GM23338 (cell line): ENCODE measurements at regions not wholly inside any gene's neighbourhood (a gene's known extent, or its start where the extent isn't known, plus 50 kb on each side); places are given as distances from the start of the nearest gene placed in this dataset.

Experiments
- ATAC-seq: fragments of 200-7000 bp; cut with Tn5 transposase; 3 replicates; pipeline ENCODE4 v1.9.1; 2020
- DNase-seq: peaks from one replicate; pipeline ENCODE4 v3.0.0-alpha.2; 2015; ENCODE audit warnings: low spot score
- H2AFZ ChIP-seq: fragments of 200-600 bp; sonication (generic); 2 replicates; pipeline ENCODE4 v1.8.0; 2016; ENCODE audit warnings: antibody characterized with exemption, mild to moderate bottlenecking, moderate library complexity
- H3F3A ChIP-seq: fragments of 200-600 bp; sonication (generic); replicated peaks from 2 replicates; pipeline ENCODE4 v1.8.0; 2017; ENCODE audit warnings: antibody characterized with exemption, mixed run types, low read depth
- H3K27ac ChIP-seq: fragments of 200-600 bp; sonication (generic); 2 replicates; pipeline ENCODE4 v1.6.1; 2016; ENCODE audit warnings: low read depth
- H3K27me3 ChIP-seq: fragments of 200-600 bp; sonication (generic); 2 replicates; pipeline ENCODE4 v1.8.0; 2016; ENCODE audit warnings: mild to moderate bottlenecking, mixed run types, moderate library complexity; ENCODE audit not compliant: insufficient read depth
- H3K36me3 ChIP-seq: fragments of 200-600 bp; sonication (generic); 2 replicates; pipeline ENCODE4 v1.8.0; 2016; ENCODE audit warnings: mild to moderate bottlenecking; ENCODE audit not compliant: insufficient read depth
- H3K4me1 ChIP-seq: fragments of 200-600 bp; sonication (generic); 2 replicates; pipeline ENCODE4 v1.8.0; 2016; ENCODE audit warnings: mild to moderate bottlenecking, moderate library complexity; ENCODE audit not compliant: insufficient read depth
- H3K4me2 ChIP-seq: fragments of 200-600 bp; sonication (generic); 2 replicates; pipeline ENCODE4 v1.7.1; 2017; ENCODE audit warnings: mixed run types
- H3K4me3 ChIP-seq: fragments of 200-600 bp; sonication (generic); 2 replicates; pipeline ENCODE4 v1.6.1; 2016; ENCODE audit warnings: mixed run types
- H3K79me2 ChIP-seq: fragments of 200-600 bp; sonication (generic); replicated peaks from 2 replicates; pipeline ENCODE4 v1.8.0; 2017; ENCODE audit warnings: mild to moderate bottlenecking; ENCODE audit not compliant: insufficient read depth
- H3K9me2 ChIP-seq: fragments of 200-600 bp; sonication (generic); 2 replicates; pipeline ENCODE4 v1.8.0; 2017; ENCODE audit not compliant: insufficient read depth
- H4K20me1 ChIP-seq: fragments of 200-600 bp; sonication (generic); replicated peaks from 2 replicates; pipeline ENCODE4 v1.8.0; 2017; ENCODE audit warnings: mild to moderate bottlenecking; ENCODE audit not compliant: insufficient read depth
- H3K27ac Mint-ChIP-seq: 2 replicates; pipeline ENCODE4 v1.8.0; 2020; ENCODE audit warnings: inconsistent platforms, mild to moderate bottlenecking, moderate library complexity, mixed read lengths
- H3K27me3 Mint-ChIP-seq: 3 replicates; pipeline ENCODE4 v1.8.0; 2022; ENCODE audit warnings: low read depth, mild to moderate bottlenecking, moderate library complexity, mixed read lengths, inconsistent platforms; ENCODE audit not compliant: insufficient read depth, poor library complexity
- H3K36me3 Mint-ChIP-seq: 3 replicates; pipeline ENCODE4 v1.8.0; 2021; ENCODE audit warnings: low read depth, mild to moderate bottlenecking, inconsistent platforms, moderate library complexity, mixed read lengths
- H3K4me1 Mint-ChIP-seq: 3 replicates; pipeline ENCODE4 v1.8.0; 2020; ENCODE audit warnings: mild to moderate bottlenecking, inconsistent platforms, mixed read lengths
- H3K4me3 Mint-ChIP-seq: 3 replicates; pipeline ENCODE4 v1.8.0; 2021; ENCODE audit warnings: moderate library complexity, mild to moderate bottlenecking, inconsistent platforms, mixed read lengths
- H3K9me3 Mint-ChIP-seq: 3 replicates; pipeline ENCODE4 v1.8.0; 2020; ENCODE audit warnings: moderate library complexity, mild to moderate bottlenecking, inconsistent platforms, mixed read lengths
- CREB1 ChIP-seq: fragments of 250-450 bp; sonication (Bioruptor Pico); IDR thresholded peaks from 2 replicates; pipeline ENCODE4 v1.5.0; 2020; ENCODE audit warnings: low read depth, mild to moderate bottlenecking, moderate library complexity
- EZH2phosphoT487 ChIP-seq: fragments of 200-600 bp; sonication (generic); IDR thresholded peaks from one replicate; pipeline ENCODE4 v1.8.1; 2018; ENCODE audit warnings: antibody characterized with exemption; ENCODE audit not compliant: unreplicated experiment
- JUNB ChIP-seq: IDR thresholded peaks from one replicate; pipeline ENCODE4 v1.6.1; 2016; ENCODE audit warnings: antibody characterized with exemption; ENCODE audit not compliant: unreplicated experiment
- NANOG ChIP-seq: IDR thresholded peaks from 2 replicates; pipeline ENCODE4 v1.6.1; 2016; ENCODE audit warnings: antibody characterized with exemption, borderline replicate concordance
- POLR2AphosphoS5 ChIP-seq: IDR thresholded peaks from 2 replicates; pipeline ENCODE4 v1.6.1; 2016; ENCODE audit warnings: antibody characterized with exemption, low read depth
- TF ChIP-seq, protein P1 (sequence below), 2 experiments: fragments of 200-600 bp in 1 of 2; sonication (generic) in 1 of 2; conservative IDR thresholded peaks; 2 replicates each; pipeline versions ENCODE4 v1.5.1 to v1.6.1; 2016 to 2017; ENCODE audit warnings: antibody characterized with exemption in 2 of 2, low read depth in 2 of 2, mild to moderate bottlenecking in 2 of 2, moderate library complexity in 1 of 2
- TF ChIP-seq, protein P2 (sequence below): IDR thresholded peaks from 2 replicates; pipeline ENCODE4 v1.6.1; 2016; ENCODE audit warnings: antibody characterized with exemption
- TF ChIP-seq, protein P3 (sequence below): fragments of 250-450 bp; sonication (Bioruptor Pico); IDR thresholded peaks from 2 replicates; pipeline ENCODE4 v1.5.0; 2020; ENCODE audit warnings: mild to moderate bottlenecking, moderate library complexity

DNA sequence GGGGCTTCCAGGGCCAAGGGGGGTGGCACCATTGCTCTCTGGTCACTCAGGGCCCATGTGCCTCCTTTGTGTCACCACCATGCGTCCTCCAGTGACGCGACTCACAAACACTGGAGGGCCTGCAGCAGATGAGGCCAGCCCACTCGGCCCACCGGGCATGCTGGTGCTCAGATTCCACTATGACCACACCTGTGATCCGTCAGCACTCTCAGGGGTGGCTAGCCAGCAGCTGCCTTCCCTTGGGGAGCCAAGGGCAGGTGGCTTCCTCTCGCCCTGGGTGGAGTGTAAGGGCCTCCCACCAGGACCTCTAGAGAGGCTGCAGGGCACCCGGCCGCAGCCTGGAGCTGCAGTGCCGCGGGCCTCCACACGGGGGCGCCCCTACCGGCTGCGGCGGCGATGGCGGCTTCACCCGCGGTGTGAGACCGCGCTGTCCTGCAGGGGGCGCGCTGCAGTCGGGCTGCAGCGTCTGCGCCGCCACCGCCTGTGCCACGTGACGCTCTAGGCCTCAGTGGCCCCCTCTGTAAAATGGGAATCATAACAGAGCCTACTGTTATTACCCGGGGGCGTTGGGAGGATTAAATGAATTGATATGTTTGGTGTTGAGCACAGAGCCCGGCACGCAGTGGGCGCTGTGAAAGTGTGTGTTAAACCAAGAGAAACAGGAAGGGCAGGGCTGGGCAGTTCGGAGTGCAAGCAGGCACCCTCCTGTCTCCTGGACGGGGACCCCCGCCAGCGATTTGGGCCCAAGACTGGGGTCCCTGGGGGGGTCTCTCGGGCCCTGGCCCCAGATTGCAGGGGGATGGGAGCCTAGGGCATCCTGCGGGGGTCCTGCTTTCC, 192.4 kb upstream of the GSE1 start:
- no peak overlapping the region for H3K27ac Mint-ChIP-seq
- Histone ChIP-seq H3K79me2 (no peaks in the 10 kb centered on the region), H3K4me3 (no peak overlapping the region), H4K20me1 (peaks cover 4% of the 10 kb centered on the region), H3K4me1 (peaks cover 15% of the 10 kb centered on the region; the same call in 1 of the 2 replicates), H2AFZ (no peak overlapping the region), H3K36me3 (no peaks in the 10 kb centered on the region), H3K9me2 (no peaks in the 10 kb centered on the region), H3K27me3 (no peaks in the 10 kb centered on the region), H3K27ac (no peak overlapping the region), H3F3A (no peaks in the 10 kb centered on the region), H3K4me2 (no peak overlapping the region)
- ATAC-seq, result peak; percentile 39
- no peaks in the 10 kb centered on the region; the same call in 2 of the 3 replicates for H3K9me3 Mint-ChIP-seq
- TF ChIP-seq, protein P1, sequence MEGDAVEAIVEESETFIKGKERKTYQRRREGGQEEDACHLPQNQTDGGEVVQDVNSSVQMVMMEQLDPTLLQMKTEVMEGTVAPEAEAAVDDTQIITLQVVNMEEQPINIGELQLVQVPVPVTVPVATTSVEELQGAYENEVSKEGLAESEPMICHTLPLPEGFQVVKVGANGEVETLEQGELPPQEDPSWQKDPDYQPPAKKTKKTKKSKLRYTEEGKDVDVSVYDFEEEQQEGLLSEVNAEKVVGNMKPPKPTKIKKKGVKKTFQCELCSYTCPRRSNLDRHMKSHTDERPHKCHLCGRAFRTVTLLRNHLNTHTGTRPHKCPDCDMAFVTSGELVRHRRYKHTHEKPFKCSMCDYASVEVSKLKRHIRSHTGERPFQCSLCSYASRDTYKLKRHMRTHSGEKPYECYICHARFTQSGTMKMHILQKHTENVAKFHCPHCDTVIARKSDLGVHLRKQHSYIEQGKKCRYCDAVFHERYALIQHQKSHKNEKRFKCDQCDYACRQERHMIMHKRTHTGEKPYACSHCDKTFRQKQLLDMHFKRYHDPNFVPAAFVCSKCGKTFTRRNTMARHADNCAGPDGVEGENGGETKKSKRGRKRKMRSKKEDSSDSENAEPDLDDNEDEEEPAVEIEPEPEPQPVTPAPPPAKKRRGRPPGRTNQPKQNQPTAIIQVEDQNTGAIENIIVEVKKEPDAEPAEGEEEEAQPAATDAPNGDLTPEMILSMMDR (conservative IDR thresholded peaks at IDR 0.05; ENCODE audit: low read depth in 2 of 2), result peak; percentile 88 to 100
- TF ChIP-seq JUNB (no peak), CREB1 (peak; percentile 80), EZH2phosphoT487 (no peak), POLR2AphosphoS5 (no peak), NANOG (no peak)
- TF ChIP-seq, protein P2, sequence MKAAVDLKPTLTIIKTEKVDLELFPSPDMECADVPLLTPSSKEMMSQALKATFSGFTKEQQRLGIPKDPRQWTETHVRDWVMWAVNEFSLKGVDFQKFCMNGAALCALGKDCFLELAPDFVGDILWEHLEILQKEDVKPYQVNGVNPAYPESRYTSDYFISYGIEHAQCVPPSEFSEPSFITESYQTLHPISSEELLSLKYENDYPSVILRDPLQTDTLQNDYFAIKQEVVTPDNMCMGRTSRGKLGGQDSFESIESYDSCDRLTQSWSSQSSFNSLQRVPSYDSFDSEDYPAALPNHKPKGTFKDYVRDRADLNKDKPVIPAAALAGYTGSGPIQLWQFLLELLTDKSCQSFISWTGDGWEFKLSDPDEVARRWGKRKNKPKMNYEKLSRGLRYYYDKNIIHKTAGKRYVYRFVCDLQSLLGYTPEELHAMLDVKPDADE, result no peak
- TF ChIP-seq, protein P3, sequence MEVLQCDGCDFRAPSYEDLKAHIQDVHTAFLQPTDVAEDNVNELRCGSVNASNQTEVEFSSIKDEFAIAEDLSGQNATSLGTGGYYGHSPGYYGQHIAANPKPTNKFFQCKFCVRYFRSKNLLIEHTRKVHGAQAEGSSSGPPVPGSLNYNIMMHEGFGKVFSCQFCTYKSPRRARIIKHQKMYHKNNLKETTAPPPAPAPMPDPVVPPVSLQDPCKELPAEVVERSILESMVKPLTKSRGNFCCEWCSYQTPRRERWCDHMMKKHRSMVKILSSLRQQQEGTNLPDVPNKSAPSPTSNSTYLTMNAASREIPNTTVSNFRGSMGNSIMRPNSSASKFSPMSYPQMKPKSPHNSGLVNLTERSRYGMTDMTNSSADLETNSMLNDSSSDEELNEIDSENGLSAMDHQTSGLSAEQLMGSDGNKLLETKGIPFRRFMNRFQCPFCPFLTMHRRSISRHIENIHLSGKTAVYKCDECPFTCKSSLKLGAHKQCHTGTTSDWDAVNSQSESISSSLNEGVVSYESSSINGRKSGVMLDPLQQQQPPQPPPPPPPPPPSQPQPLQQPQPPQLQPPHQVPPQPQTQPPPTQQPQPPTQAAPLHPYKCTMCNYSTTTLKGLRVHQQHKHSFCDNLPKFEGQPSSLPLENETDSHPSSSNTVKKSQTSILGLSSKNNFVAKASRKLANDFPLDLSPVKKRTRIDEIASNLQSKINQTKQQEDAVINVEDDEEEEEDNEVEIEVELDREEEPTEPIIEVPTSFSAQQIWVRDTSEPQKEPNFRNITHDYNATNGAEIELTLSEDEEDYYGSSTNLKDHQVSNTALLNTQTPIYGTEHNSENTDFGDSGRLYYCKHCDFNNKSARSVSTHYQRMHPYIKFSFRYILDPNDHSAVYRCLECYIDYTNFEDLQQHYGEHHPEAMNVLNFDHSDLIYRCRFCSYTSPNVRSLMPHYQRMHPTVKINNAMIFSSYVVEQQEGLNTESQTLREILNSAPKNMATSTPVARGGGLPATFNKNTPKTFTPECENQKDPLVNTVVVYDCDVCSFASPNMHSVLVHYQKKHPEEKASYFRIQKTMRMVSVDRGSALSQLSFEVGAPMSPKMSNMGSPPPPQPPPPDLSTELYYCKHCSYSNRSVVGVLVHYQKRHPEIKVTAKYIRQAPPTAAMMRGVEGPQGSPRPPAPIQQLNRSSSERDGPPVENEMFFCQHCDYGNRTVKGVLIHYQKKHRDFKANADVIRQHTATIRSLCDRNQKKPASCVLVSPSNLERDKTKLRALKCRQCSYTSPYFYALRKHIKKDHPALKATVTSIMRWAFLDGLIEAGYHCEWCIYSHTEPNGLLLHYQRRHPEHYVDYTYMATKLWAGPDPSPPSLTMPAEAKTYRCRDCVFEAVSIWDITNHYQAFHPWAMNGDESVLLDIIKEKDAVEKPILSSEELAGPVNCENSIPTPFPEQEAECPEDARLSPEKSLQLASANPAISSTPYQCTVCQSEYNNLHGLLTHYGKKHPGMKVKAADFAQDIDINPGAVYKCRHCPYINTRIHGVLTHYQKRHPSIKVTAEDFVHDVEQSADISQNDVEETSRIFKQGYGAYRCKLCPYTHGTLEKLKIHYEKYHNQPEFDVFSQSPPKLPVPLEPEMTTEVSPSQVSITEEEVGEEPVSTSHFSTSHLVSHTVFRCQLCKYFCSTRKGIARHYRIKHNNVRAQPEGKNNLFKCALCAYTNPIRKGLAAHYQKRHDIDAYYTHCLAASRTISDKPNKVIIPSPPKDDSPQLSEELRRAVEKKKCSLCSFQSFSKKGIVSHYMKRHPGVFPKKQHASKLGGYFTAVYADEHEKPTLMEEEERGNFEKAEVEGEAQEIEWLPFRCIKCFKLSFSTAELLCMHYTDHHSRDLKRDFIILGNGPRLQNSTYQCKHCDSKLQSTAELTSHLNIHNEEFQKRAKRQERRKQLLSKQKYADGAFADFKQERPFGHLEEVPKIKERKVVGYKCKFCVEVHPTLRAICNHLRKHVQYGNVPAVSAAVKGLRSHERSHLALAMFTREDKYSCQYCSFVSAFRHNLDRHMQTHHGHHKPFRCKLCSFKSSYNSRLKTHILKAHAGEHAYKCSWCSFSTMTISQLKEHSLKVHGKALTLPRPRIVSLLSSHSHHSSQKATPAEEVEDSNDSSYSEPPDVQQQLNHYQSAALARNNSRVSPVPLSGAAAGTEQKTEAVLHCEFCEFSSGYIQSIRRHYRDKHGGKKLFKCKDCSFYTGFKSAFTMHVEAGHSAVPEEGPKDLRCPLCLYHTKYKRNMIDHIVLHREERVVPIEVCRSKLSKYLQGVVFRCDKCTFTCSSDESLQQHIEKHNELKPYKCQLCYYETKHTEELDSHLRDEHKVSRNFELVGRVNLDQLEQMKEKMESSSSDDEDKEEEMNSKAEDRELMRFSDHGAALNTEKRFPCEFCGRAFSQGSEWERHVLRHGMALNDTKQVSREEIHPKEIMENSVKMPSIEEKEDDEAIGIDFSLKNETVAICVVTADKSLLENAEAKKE (CRISPR knock-in tag), result no peak
- peaks cover 29% of the 10 kb centered on the region for H3K4me1 Mint-ChIP-seq
- DNase-seq, result peak; percentile 69
- peaks cover 25% of the 10 kb centered on the region for H3K27me3 Mint-ChIP-seq
- H3K4me3 Mint-ChIP-seq, result no peak overlapping the region
- H3K36me3 Mint-ChIP-seq, result no peaks in the 10 kb centered on the region
